Peyer's patch (tissue), 4 donors: ENCODE measurements at regions not wholly inside any gene's neighbourhood (a gene's known extent, or its start where the extent isn't known, plus 50 kb on each side); places are given as distances from the start of the nearest gene placed in this dataset.

Source experiments
- POLR2A ChIP-seq, 2 donors: fragments of 450-650 bp; IDR thresholded peaks; one replicate each; pipeline ENCODE4 v1.5.1; 2017; ENCODE audit warnings: antibody characterized with exemption in 2 of 2, mild to moderate bottlenecking in 2 of 2, moderate library complexity in 2 of 2
- TF ChIP-seq, protein P1 (sequence below), 6 experiments: fragments of 450-650 bp in 4 of 6; fragments of 200-600 bp in 2 of 6; sonication (generic) in 1 of 6; IDR thresholded peaks; one replicate each; pipeline ENCODE4 v1.5.1; 2017 to 2019; ENCODE audit warnings: antibody characterized with exemption in 6 of 6, mild to moderate bottlenecking in 3 of 6, moderate library complexity in 1 of 6

DNA sequence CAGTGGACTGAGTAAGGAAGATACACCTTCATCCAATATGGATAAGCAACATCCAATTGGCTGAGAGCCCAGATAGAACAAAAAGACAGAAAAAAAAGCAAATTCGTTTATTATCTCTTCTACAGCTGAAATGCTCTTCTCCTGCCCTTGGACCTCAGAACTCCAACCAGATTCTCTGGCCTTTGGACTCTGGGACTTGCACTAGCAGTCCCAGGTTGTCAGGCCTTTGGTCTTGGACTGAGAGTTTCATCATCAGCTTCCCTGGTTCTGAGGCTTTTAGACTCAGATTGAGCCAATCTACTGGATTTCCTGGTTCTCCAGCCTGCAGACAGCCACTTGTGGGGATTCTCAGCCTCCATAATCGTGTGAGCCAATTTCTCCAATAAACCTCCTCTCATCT lies 926.8 kb downstream of the PLA2G4A start:
- TF ChIP-seq, protein P1, sequence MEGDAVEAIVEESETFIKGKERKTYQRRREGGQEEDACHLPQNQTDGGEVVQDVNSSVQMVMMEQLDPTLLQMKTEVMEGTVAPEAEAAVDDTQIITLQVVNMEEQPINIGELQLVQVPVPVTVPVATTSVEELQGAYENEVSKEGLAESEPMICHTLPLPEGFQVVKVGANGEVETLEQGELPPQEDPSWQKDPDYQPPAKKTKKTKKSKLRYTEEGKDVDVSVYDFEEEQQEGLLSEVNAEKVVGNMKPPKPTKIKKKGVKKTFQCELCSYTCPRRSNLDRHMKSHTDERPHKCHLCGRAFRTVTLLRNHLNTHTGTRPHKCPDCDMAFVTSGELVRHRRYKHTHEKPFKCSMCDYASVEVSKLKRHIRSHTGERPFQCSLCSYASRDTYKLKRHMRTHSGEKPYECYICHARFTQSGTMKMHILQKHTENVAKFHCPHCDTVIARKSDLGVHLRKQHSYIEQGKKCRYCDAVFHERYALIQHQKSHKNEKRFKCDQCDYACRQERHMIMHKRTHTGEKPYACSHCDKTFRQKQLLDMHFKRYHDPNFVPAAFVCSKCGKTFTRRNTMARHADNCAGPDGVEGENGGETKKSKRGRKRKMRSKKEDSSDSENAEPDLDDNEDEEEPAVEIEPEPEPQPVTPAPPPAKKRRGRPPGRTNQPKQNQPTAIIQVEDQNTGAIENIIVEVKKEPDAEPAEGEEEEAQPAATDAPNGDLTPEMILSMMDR (IDR thresholded peaks at IDR 0.05): no peak
- no peak for TF ChIP-seq POLR2A (IDR thresholded peaks at IDR 0.05)
